MCF 10A (cell line): ENCODE measurements at regions not wholly inside any gene's neighbourhood (a gene's known extent, or its start where the extent isn't known, plus 50 kb on each side); places are given as distances from the start of the nearest gene placed in this dataset.

Source experiments
- BruUV-seq: library from RNA; stranded (reverse); fragments of 400-500 nt; replicated peaks from 2 replicates; lab custom pipeline; 2021; lab: Mats Ljungman, UMichigan
- CTCF ChIA-PET: fragments of 300-600 bp; sonication (Branson Sonifier 250); formaldehyde crosslinking; extraction: SDS; loops from one replicate; lab custom pipeline; 2021; ENCODE audit warnings: antibody characterized with exemption, inconsistent platforms; lab: Yijun Ruan, JAX
- POLR2A ChIA-PET: fragments of 300-600, 350-650 bp; sonication (Branson Sonifier 250); formaldehyde crosslinking; extraction: SDS; loops from one replicate; lab custom pipeline; 2020; ENCODE audit warnings: antibody characterized with exemption, inconsistent platforms; lab: Yijun Ruan, JAX
- DNase-seq: peaks from one replicate; pipeline ENCODE4 v3.0.0-alpha.2; 2018; ENCODE audit not compliant: unreplicated experiment
- H3K27ac Mint-ChIP-seq: one replicate; pipeline ENCODE4 v1.8.0; 2022; ENCODE audit warnings: mild to moderate bottlenecking, low read depth, mixed read lengths; ENCODE audit not compliant: unreplicated experiment
- H3K27me3 Mint-ChIP-seq: one replicate; pipeline ENCODE4 v1.8.0; 2022; ENCODE audit warnings: mixed read lengths; ENCODE audit not compliant: insufficient read depth, unreplicated experiment
- H3K36me3 Mint-ChIP-seq: one replicate; pipeline ENCODE4 v1.8.0; 2022; ENCODE audit warnings: mild to moderate bottlenecking, moderate library complexity, mixed read lengths; ENCODE audit not compliant: insufficient read depth, unreplicated experiment
- H3K4me1 Mint-ChIP-seq: one replicate; pipeline ENCODE4 v1.8.0; 2022; ENCODE audit warnings: mixed read lengths; ENCODE audit not compliant: insufficient read depth, unreplicated experiment
- H3K4me3 Mint-ChIP-seq: one replicate; pipeline ENCODE4 v1.8.0; 2022; ENCODE audit warnings: mild to moderate bottlenecking, moderate library complexity, mixed read lengths; ENCODE audit not compliant: unreplicated experiment
- H3K9me3 Mint-ChIP-seq: one replicate; pipeline ENCODE4 v1.8.0; 2022; ENCODE audit warnings: mixed read lengths; ENCODE audit not compliant: unreplicated experiment
- intact Hi-C: fragments of 100-400 bp; cut with micrococcal nuclease; formaldehyde crosslinking; loops from 2 replicates; pipeline ENCODE4 v1.14.1; 2022
- TF ChIP-seq, protein P1 (sequence below): fragments of 200-600 bp; IDR thresholded peaks from one replicate; pipeline ENCODE4 v1.8.0; 2022; ENCODE audit warnings: antibody characterized with exemption, mild to moderate bottlenecking; ENCODE audit not compliant: unreplicated experiment

GRCh38 chr15:46177219-46177618, 542.4 kb downstream of the SQOR start:
- Mint-ChIP-seq H3K4me1 (no peaks in the 10 kb centered on the region), H3K36me3 (no peaks in the 10 kb centered on the region), H3K27ac (no peak overlapping the region), H3K27me3 (no peaks in the 10 kb centered on the region), H3K9me3 (peaks cover 6% of the 10 kb centered on the region), H3K4me3 (no peak overlapping the region)
- POLR2A ChIA-PET = no interaction called here
- TF ChIP-seq, protein P1, sequence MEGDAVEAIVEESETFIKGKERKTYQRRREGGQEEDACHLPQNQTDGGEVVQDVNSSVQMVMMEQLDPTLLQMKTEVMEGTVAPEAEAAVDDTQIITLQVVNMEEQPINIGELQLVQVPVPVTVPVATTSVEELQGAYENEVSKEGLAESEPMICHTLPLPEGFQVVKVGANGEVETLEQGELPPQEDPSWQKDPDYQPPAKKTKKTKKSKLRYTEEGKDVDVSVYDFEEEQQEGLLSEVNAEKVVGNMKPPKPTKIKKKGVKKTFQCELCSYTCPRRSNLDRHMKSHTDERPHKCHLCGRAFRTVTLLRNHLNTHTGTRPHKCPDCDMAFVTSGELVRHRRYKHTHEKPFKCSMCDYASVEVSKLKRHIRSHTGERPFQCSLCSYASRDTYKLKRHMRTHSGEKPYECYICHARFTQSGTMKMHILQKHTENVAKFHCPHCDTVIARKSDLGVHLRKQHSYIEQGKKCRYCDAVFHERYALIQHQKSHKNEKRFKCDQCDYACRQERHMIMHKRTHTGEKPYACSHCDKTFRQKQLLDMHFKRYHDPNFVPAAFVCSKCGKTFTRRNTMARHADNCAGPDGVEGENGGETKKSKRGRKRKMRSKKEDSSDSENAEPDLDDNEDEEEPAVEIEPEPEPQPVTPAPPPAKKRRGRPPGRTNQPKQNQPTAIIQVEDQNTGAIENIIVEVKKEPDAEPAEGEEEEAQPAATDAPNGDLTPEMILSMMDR = no peak
- BruUV-seq = no TSS peak
- CTCF ChIA-PET = no interaction called here
- no peak for DNase-seq
- intact Hi-C loops = no loop called here

- no peaks in the 10 kb centered on the region for H3K4me1 Mint-ChIP-seq
- CTCF ChIA-PET = interaction anchor here (0.7 kb wide), 1 partner anchor 10 kb away, joined by 3 read pairs; no protein-coding TSS in a partner anchor
- H3K9me3 Mint-ChIP-seq = peaks cover 12% of the 10 kb centered on the region
- TF ChIP-seq, protein P1 = no peak
- H3K36me3 Mint-ChIP-seq = no peaks in the 10 kb centered on the region
- no peak overlapping the region for H3K4me3 Mint-ChIP-seq
- no TSS peak for BruUV-seq
- intact Hi-C loops = no loop called here
- H3K27me3 Mint-ChIP-seq = no peaks in the 10 kb centered on the region
- POLR2A ChIA-PET = no interaction called here
- no peak overlapping the region for H3K27ac Mint-ChIP-seq
- DNase-seq = no peak
Measured at GRCh38 chr15:46178138-46178537, 543.3 kb downstream of the SQOR start.

GRCh38 chr15:46207341-46207740, 572.5 kb downstream of the SQOR start:
- BruUV-seq = no TSS peak
- Mint-ChIP-seq H3K9me3 (peaks cover 13% of the 10 kb centered on the region), H3K27me3 (no peaks in the 10 kb centered on the region), H3K36me3 (no peaks in the 10 kb centered on the region), H3K27ac (no peak overlapping the region), H3K4me1 (no peaks in the 10 kb centered on the region), H3K4me3 (no peak overlapping the region)
- no peak for DNase-seq
- ChIA-PET CTCF (interaction anchor here (0.6 to 1.3 kb wide), 3 partner anchors 15 to 81 kb away, joined by 3 to 4 read pairs (median 4); no protein-coding TSS in a partner anchor), POLR2A (no interaction called here)
- intact Hi-C loops = no loop called here
- TF ChIP-seq, protein P1 = no peak

- Mint-ChIP-seq H3K4me3 (no peak overlapping the region), H3K27ac (no peak overlapping the region), H3K27me3 (no peaks in the 10 kb centered on the region), H3K36me3 (no peaks in the 10 kb centered on the region), H3K9me3 (peaks cover 6% of the 10 kb centered on the region), H3K4me1 (no peaks in the 10 kb centered on the region)
- POLR2A ChIA-PET = no interaction called here
- no TSS peak for BruUV-seq
- TF ChIP-seq, protein P1 = no peak
- intact Hi-C loops = no loop called here
- DNase-seq = no peak
- CTCF ChIA-PET = no interaction called here
Measured at GRCh38 chr15:46213551-46213950, 578.7 kb downstream of the SQOR start.
